Vagina (tissue), 2 donors: ENCODE measurements at regions not wholly inside any gene's neighbourhood (a gene's known extent, or its start where the extent isn't known, plus 50 kb on each side); places are given as distances from the start of the nearest gene placed in this dataset.

Experiments used
- DNase-seq, 2 donors: peaks; one replicate each; pipeline ENCODE4 v3.0.0-alpha.2; 2017; ENCODE audit errors: extremely low spot score in 2 of 2
- H3K27ac ChIP-seq: fragments of 200-600 bp; sonication (generic); one replicate; pipeline ENCODE4 v1.5.1; 2019
- H3K27me3 ChIP-seq: fragments of 200-600 bp; sonication (generic); one replicate; pipeline ENCODE4 v1.5.1; 2019
- H3K36me3 ChIP-seq, 2 donors: fragments of 200-600 bp; sonication (generic); one replicate each; pipeline ENCODE4 v1.5.1; 2017 to 2019
- H3K4me1 ChIP-seq: fragments of 200-600 bp; sonication (generic); one replicate; pipeline ENCODE4 v1.5.1; 2019
- H3K4me3 ChIP-seq, 2 donors: fragments of 200-600 bp; sonication (generic); 1 replicate in 1 of 2; 2 replicates in 1 of 2; pipeline ENCODE4 v1.5.1; 2016 to 2019
- H3K9me3 ChIP-seq: fragments of 200-600 bp; sonication (generic); one replicate; pipeline ENCODE4 v1.5.1; 2019
- POLR2A ChIP-seq, 2 donors: fragments of 450-650 bp; IDR thresholded peaks; one replicate each; pipeline ENCODE4 v1.6.1; 2017; ENCODE audit warnings: antibody characterized with exemption in 2 of 2, mild to moderate bottlenecking in 2 of 2, moderate library complexity in 2 of 2
- POLR2AphosphoS5 ChIP-seq, 2 donors: sonication (generic); formaldehyde crosslinking; IDR thresholded peaks; one replicate each; pipeline ENCODE4 v1.9.0; 2017; ENCODE audit warnings: antibody characterized with exemption in 2 of 2, mild to moderate bottlenecking in 2 of 2, low read depth in 1 of 2; ENCODE audit not compliant: insufficient read depth in 1 of 2
- intact Hi-C: fragments of 100-400 bp; cut with DNase I; formaldehyde crosslinking; loops from one replicate; pipeline ENCODE4 v1.15.1; 2023
- TF ChIP-seq, protein P1 (sequence below), 3 experiments: fragments of 450-650 bp in 2 of 3; fragments of 200-600 bp in 1 of 3; sonication (generic) in 1 of 3; IDR thresholded peaks; one replicate each; pipeline ENCODE4 v1.5.1; 2017 to 2019; ENCODE audit warnings: antibody characterized with exemption in 3 of 3, mild to moderate bottlenecking in 2 of 3, moderate library complexity in 2 of 3

DNA sequence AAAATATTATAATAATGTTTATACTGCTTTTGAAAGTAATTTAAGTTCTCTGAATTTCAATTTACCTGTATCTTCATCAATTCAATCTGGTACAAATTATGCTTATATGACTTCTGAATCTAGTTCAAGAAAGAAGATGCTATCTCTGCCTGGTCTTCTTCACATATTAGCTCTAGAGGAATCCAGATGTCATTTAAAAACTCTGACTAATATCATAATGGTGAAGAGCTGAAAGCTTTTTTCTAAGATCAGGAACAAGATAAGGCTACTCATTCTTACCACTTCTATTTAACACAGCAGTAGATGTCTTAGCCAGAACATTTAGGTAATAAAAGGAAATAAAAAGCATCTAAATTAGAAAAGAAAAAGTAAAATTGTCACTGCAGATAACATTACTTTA, 636.1 kb downstream of the ARAP2 start:
- Histone ChIP-seq H3K36me3 (no peaks in the 10 kb centered on the region), H3K9me3 (no peaks in the 10 kb centered on the region), H3K4me1 (no peaks in the 10 kb centered on the region), H3K27me3 (no peaks in the 10 kb centered on the region), H3K4me3 (no peak overlapping the region), H3K27ac (no peak overlapping the region)
- no peak for DNase-seq
- TF ChIP-seq, protein P1, sequence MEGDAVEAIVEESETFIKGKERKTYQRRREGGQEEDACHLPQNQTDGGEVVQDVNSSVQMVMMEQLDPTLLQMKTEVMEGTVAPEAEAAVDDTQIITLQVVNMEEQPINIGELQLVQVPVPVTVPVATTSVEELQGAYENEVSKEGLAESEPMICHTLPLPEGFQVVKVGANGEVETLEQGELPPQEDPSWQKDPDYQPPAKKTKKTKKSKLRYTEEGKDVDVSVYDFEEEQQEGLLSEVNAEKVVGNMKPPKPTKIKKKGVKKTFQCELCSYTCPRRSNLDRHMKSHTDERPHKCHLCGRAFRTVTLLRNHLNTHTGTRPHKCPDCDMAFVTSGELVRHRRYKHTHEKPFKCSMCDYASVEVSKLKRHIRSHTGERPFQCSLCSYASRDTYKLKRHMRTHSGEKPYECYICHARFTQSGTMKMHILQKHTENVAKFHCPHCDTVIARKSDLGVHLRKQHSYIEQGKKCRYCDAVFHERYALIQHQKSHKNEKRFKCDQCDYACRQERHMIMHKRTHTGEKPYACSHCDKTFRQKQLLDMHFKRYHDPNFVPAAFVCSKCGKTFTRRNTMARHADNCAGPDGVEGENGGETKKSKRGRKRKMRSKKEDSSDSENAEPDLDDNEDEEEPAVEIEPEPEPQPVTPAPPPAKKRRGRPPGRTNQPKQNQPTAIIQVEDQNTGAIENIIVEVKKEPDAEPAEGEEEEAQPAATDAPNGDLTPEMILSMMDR (IDR thresholded peaks at IDR 0.05): no peak
- TF ChIP-seq POLR2A (IDR thresholded peaks at IDR 0.05) (no peak), POLR2AphosphoS5 (IDR thresholded peaks at IDR 0.05; ENCODE audit: insufficient read depth in 1 of 2, low read depth in 1 of 2) (no peak)
- intact Hi-C loops: no loop called here

DNA sequence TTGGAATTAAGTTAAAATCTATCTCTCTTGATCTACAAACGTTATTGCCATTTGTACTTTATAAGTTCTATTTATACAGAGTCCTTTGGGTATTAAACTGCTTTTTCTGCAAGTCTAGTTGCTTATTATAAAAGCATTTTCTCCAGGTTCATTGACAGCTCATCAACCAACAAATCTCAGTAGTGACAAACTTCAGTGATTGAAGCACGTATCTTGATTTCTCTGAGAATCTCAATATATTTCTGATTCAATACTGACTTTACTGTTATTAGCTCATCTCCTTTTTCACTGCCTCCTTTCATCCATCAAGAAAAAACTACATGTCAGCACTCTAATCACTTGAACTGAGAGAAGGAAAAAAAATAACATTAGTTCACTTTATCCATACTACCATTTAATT, 630.2 kb downstream of the ARAP2 start:
- Histone ChIP-seq H3K9me3 (no peaks in the 10 kb centered on the region), H3K36me3 (no peaks in the 10 kb centered on the region), H3K27ac (no peak overlapping the region), H3K4me1 (no peaks in the 10 kb centered on the region), H3K27me3 (no peaks in the 10 kb centered on the region), H3K4me3 (no peak overlapping the region)
- TF ChIP-seq POLR2A (IDR thresholded peaks at IDR 0.05): no peak
- intact Hi-C loops: no loop called here
- DNase-seq: no peak

DNA sequence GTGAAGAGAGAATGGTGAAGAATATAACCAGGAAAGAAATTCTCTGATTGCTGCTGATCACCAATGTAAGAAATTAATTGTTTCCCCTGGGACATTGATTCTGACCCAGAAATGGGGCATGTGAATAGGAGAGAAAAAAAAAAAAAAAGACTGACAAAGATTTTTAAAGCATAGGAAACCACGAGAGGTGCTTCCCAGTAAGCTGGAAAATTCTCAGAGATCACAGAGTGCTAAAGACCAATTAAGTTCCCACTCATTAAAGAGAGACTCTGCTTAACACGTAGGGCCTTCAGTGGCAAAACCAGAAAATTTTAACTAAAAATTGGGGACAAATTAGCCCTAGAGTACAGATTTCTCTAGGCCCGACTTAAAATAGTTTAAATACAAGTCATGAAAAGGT, 604.4 kb downstream of the ARAP2 start:
- intact Hi-C loops: no loop called here
- no peaks in the 10 kb centered on the region for H3K4me1 ChIP-seq
- no peak overlapping the region for H3K27ac ChIP-seq
- TF ChIP-seq POLR2A (IDR thresholded peaks at IDR 0.05) (no peak), POLR2AphosphoS5 (IDR thresholded peaks at IDR 0.05; ENCODE audit: insufficient read depth in 1 of 2, low read depth in 1 of 2) (no peak)
- TF ChIP-seq, protein P1 (IDR thresholded peaks at IDR 0.05): no peak
- no peak overlapping the region for H3K4me3 ChIP-seq
- H3K27me3 ChIP-seq: no peaks in the 10 kb centered on the region
- H3K9me3 ChIP-seq: no peaks in the 10 kb centered on the region
- no peaks in the 10 kb centered on the region for H3K36me3 ChIP-seq
- DNase-seq: no peak

DNA sequence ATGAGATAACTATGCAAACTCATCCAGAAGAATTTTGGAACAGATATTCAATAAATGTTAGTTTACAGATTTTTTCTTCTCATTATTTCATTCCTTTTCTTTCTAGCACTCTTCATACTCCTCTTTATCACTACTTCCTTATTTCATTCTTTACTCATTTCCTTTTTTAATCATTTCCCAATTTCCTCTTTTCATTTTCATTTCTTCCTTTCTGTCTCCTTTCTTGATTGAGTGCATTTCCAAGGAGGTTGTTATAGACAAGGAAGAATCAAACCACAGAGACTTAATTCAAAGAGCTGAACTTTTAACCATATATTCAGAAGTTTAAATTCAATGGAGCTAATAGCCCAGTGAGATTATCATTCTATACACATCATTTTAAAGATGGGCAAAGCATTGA, 600.7 kb downstream of the ARAP2 start:
- no peak overlapping the region for H3K4me3 ChIP-seq
- H3K36me3 ChIP-seq: no peaks in the 10 kb centered on the region
- H3K9me3 ChIP-seq: no peaks in the 10 kb centered on the region
- no peak for DNase-seq
- no peaks in the 10 kb centered on the region for H3K27me3 ChIP-seq
- no peak overlapping the region for H3K27ac ChIP-seq
- TF ChIP-seq POLR2A (IDR thresholded peaks at IDR 0.05): no peak
- no peak for TF ChIP-seq POLR2AphosphoS5 (IDR thresholded peaks at IDR 0.05; ENCODE audit: insufficient read depth in 1 of 2, low read depth in 1 of 2)
- TF ChIP-seq, protein P1 (IDR thresholded peaks at IDR 0.05): no peak
- H3K4me1 ChIP-seq: no peaks in the 10 kb centered on the region
- intact Hi-C loops: no loop called here

DNA sequence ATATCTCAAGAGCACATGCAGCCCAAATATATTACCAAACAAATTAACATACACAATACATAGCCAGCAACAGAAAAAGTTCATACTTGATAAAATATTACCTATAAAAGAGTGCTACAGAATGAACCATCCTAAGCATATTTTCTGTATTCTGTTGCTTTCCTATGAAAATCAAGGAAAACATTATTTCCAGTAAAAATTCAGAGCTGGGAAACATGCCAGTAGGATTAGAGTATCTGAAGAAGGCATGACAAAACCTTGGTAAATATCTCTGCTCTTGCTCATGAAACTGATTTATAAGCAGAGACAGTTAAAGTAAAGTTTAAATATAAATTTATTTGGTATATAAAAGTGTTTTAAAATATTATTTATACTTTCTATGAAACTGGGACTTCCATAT, 599.7 kb downstream of the ARAP2 start:
- no peak for DNase-seq
- Histone ChIP-seq H3K9me3 (no peaks in the 10 kb centered on the region), H3K4me1 (no peaks in the 10 kb centered on the region), H3K27me3 (no peaks in the 10 kb centered on the region), H3K4me3 (no peak overlapping the region), H3K36me3 (no peaks in the 10 kb centered on the region), H3K27ac (no peak overlapping the region)
- no peak for TF ChIP-seq POLR2A (IDR thresholded peaks at IDR 0.05)
- no peak for TF ChIP-seq POLR2AphosphoS5 (IDR thresholded peaks at IDR 0.05; ENCODE audit: insufficient read depth in 1 of 2, low read depth in 1 of 2)
- TF ChIP-seq, protein P1 (IDR thresholded peaks at IDR 0.05): no peak
- intact Hi-C loops: no loop called here

DNA sequence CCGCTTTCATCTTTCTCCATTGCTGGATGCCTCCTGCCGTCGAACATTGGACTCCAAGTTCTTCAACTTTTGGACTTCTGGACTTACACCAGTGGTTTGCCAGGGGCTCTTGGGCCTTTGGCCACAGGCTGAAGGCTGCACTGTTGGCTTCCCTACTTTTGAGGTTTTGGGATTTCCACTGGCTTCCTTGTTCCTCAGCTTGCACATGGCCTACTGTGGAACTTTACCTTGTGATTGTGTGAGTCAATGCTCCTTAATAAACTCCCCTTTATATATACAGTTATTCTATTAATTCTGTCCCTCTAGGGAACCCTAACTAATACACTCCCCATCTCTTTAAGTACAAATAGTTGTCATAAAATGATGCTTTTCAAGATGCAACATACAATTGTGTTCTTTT, 595.3 kb downstream of the ARAP2 start:
- Histone ChIP-seq H3K4me1 (no peaks in the 10 kb centered on the region), H3K27me3 (no peaks in the 10 kb centered on the region), H3K27ac (no peak overlapping the region), H3K9me3 (no peaks in the 10 kb centered on the region), H3K36me3 (no peaks in the 10 kb centered on the region), H3K4me3 (no peak overlapping the region)
- no peak for DNase-seq
- TF ChIP-seq POLR2AphosphoS5 (IDR thresholded peaks at IDR 0.05; ENCODE audit: insufficient read depth in 1 of 2, low read depth in 1 of 2) (no peak), POLR2A (IDR thresholded peaks at IDR 0.05) (no peak)
- TF ChIP-seq, protein P1 (IDR thresholded peaks at IDR 0.05): no peak
- intact Hi-C loops: no loop called here
